HG02623 (cell line): ENCODE measurements at regions not wholly inside any gene's neighbourhood (a gene's known extent, or its start where the extent isn't known, plus 50 kb on each side); places are given as distances from the start of the nearest gene placed in this dataset.
"Not testable (repeated sequence)": the region's sequence is repeated elsewhere in the genome, so short reads cannot be mapped to it uniquely, and the experiment has no call there.

Source experiments
- ATAC-seq: cut with Tn5 transposase; IDR thresholded peaks from one replicate; pipeline ENCODE4 v1.9.1; 2021; ENCODE audit warnings: moderate library complexity; ENCODE audit not compliant: unreplicated experiment

- ATAC-seq, result not testable (repeated sequence)
Measured at GRCh38 chr16:29330623-29331022, 75.9 kb downstream of the NPIPB11 start.

GRCh38 chr16:29328528-29328927 is 78.0 kb downstream of the NPIPB11 start:
- ATAC-seq, result not testable (repeated sequence)

GRCh38 chr16:29327631-29328408 is 78.7 kb downstream of the NPIPB11 start:
- ATAC-seq, result not testable (repeated sequence)

GRCh38 chr16:29326164-29327125 is 80.1 kb downstream of the NPIPB11 start:
- ATAC-seq, result not testable (repeated sequence)

- ATAC-seq, result not testable (repeated sequence)
Measured at GRCh38 chr16:29323725-29324124, 82.8 kb downstream of the NPIPB11 start.

- ATAC-seq, result no peak
Measured at GRCh38 chr16:29321585-29321984, 84.9 kb downstream of the NPIPB11 start.

DNA sequence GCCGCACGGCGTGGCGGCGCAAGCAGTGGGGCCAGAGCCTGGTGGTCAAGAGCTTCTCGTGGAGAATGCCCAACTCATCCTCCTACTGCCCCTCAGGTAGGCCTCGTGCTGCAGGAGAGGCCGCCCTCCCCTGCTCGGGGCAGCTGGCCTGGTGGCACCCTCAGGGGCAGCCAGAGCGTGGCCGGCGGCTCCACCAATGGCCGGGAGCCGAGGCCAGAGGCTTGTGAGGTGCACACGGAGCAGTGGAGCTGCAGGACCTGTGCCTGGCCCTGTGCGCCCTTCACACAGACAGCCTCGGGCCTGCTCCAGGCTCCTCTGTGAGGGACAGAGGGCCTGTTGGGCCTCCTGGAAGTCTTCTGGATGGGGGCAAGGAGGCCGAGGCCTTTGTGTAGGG is 85.5 kb downstream of the NPIPB11 start:
- no peak for ATAC-seq

DNA sequence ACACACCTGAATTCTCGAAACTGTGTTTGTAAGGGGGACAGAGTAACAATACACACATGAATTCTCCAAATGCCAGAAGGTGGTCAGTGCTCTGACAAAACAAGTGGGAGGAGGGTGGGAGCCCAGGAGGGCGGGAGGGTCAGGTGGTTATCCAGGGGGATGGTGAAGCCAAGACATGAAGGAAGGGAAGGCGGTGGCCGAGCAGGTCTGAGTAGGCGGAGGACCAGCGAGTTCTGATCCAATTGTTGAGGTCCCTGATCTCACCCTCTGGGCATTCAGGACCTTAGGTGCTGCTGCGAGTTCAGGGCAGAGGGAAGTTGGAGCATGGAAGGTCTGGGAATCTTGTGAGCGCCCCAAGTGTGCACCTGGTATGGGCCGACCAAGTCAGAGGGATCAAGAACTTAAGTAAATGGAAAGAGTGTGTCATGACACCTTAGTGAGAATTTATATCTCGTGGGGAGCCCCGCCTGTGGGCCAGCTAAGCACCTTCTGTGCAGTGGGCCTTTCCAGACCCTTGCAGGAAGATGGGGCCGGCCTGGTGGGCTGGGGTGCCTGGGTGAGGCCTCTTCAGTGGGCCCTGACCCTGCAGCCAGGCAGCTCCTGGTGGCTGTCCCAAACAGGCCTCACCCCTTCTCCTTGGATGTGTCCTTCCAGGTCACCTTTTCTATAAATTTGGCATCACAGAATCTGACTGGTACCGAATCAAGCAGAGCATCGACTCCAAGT is 86.1 kb downstream of the NPIPB11 start:
- no peak for ATAC-seq

DNA sequence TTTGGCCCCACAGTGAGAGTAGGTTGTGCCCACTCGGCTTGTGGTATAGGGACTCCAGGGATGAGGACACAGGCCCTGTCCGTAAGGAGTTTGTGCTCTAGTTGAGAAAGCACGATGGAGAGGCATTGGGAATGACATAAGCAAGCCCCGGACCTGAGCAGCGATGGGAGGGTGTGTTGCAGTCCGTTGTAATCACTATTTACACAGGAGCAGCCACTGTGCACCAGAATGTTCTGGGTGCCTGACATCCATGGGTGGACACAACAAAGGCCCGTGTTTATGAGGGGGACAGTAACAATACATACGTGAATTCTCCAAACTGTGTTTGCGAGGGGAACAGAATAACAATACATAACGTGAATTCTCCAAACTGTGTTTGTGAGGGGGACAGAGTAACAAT is 86.8 kb downstream of the NPIPB11 start:
- no peak for ATAC-seq

GRCh38 chr16:29318561-29318968 is 87.9 kb downstream of the NPIPB11 start:
- ATAC-seq, result not testable (repeated sequence)

DNA sequence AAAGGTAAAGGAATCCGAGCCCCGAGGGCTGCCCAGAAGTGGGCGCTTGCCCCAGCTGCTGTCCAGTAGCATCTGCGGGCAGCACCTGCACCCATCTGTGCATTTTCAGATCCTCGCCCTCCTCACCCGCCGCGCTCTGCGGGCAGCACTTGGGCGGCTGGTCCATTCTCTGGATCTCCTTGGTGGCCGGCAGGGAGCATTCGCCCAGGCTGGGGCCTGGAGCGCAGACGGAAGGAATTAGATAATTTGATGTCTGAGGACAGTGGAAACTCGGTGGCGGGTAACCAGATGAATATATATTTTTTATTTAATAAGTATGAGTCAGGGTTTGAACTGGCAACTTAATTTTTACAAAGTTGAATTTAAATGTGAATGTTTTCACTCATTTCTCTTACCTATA is 88.5 kb downstream of the NPIPB11 start:
- ATAC-seq, result no peak

- ATAC-seq, result no peak
Measured at GRCh38 chr16:29317269-29317668, 89.2 kb downstream of the NPIPB11 start.

GRCh38 chr16:29316761-29317183 is 89.7 kb downstream of the NPIPB11 start:
- ATAC-seq, result no peak

DNA sequence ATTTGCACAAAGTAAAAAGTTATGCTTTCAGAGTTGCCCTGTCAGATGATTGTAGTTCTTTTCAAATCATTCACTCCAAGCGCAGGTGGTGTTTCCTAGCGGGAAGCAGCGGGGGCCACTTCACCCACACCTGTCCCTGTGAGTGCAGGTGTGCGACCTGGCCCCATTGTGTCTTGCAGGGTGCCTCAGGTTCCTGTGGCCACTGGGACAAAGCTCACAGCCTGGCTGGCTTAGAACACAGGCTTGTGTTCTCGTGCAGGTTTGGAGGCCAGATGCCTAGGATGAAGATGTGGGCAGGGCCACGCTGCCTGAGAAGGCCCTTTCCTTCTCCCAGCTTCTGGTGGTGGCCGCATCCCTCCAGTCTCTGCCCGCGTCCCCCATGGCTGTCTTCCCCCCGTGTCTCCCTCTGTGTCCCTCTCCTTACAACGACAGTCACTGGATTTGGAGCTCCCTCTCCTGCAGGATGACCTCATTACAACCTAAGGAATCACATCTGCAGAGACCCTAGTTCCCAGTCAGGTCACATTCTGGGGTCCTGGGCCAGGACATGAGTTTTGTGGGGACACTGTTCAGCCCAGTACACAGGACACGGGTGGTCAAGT is 90.5 kb downstream of the NPIPB11 start:
- ATAC-seq, result no peak

DNA sequence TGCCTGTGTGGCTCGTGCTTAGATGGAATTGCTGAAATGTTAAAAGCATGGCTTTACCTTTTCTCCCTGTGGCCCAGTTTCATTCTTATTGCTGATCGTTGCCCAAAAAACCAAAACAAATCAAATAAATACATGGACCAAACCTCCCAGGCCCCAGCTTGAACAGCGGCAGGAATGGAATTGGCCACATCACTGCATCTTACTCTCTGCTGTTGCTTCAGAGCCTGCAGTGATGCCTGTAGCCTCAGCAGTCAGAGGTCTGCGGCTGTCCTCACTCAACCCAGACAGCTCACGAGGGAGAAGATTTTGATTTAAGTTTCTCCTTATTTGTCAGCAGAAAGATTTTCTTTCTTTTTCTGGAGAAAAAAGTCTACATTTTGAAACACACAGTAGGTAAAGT is 91.5 kb downstream of the NPIPB11 start:
- ATAC-seq, result no peak

DNA sequence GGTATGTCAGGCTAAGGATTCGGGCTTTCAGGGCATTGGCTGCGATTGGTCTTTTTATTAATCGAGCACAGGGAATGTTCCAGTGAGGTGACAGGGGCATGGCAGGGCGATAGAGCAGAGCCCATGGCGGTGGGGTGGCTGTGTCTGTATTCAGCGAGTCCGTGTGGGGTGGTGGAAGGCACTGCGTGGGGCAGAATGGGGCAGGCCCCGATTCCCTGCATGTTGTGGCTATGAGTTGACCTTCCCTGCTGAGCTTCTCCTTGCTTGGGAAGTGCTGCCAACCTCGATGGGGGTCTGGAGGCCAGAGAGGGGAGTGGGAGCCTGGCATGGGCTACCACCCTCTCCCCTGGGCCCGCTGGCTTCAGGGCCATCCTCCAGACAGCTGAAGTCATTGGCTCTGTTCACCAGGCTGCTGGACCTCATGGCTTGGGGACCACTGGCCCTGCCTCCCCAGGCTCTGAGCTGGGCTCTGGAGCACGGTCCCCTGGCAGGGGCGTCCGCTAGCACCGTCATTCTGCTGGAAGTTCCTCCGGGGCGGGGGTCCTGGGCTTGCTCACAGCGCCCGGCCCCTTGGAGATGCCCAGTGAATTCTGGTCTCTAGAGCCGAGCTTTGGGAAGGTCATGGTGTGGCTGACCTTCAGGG is 92.1 kb downstream of the NPIPB11 start:
- no peak for ATAC-seq

DNA sequence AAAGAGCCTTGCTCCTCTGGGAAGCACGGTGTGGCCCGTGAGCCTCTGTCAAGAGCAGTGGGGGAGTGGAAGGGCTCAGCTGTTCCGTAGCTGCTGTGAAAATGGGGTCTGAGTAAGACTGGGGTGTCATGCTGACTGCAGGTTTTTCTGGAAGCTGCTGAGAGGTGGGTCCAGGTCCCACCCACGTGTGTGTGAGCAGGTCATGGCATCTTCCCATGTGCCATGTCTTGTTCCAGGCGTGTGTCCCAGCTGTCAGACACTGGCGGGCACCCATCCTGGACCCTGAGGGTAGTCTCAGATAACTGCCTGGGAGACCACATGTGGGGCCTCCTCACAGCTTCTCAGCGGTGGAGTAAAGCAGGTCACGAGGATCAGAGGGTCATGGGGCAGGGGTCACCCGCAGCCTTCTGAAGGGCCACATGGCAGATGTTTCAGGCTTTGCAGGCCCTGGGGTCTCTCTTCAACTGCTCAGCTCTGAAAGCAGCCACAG is 92.9 kb downstream of the NPIPB11 start:
- no peak for ATAC-seq

DNA sequence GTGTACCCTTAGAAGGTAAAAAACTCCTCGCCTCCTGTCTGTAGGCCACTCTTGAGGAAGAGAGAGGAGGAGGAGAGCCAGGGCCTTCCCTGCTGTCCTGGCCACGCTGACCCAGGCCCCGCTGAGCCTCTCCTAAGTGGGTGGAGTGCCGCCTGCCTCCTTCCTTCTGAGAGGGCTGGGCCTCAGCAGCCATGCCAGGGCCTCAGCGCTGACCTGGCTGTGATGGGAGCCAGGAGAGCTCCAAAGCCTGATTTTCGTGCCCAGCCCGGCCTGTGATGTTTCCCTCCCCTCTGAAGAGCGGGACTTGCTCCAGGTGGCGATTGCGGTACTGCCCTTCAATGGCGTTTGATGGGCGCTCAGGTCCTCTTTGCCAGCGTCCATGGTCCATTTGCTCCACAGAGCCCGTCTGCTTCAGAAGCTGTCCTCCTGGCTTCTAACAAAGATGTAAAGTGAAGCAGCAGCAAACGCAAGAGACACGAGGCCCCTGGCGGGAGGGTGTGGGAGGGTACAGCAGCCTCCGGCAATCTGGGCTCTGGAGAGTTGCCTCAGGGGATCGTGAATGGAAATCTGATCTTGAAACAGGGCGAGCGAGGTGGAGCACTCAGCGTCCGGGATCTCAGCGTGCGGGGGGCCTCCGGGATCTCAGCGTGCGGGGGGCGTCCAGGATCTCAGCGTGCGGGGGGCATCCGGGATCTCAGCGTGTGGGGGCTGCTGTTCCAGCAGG is 93.5 kb downstream of the NPIPB11 start:
- no peak for ATAC-seq

DNA sequence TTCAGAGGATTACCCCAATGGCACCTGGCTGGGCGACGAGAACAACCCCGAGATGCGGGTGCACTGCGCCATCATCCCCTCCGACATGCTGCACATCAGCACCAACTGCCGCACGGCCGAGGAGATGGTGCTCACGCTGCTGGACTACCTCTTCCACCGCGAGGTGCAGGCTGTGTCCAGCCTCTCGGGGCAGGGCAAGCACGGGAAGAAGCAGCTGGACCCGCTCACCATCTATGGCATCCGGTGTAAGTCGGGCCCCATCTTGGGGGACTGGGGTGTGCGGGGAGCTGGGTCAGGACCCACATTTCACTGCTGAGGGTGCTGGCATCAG is 94.2 kb downstream of the NPIPB11 start:
- not testable (repeated sequence) for ATAC-seq
